ENCODE measurements at regions not wholly inside any gene's neighbourhood (a gene's known extent, or its start where the extent isn't known, plus 50 kb on each side); places are given as distances from the start of the nearest gene placed in this dataset.
"Not testable (repeated sequence)": the region's sequence is repeated elsewhere in the genome, so short reads cannot be mapped to it uniquely, and the experiment has no call there.

- DNase-seq, result no peak
Observed at GRCh38 chr2:8605351-8606065, 76.3 kb upstream of the ID2 start.

GRCh38 chr2:8606226-8606625, 75.6 kb upstream of the ID2 start:
- peak in 1 of 2 experiments; percentile 41 for DNase-seq

- no peak for DNase-seq
Observed at GRCh38 chr2:8606649-8607550, 75.0 kb upstream of the ID2 start.

- DNase-seq, result no peak
Observed at GRCh38 chr2:8607606-8608005, 74.2 kb upstream of the ID2 start.

GRCh38 chr2:8608411-8608954, 73.4 kb upstream of the ID2 start:
- peak; percentile 62 to 64 for DNase-seq

GRCh38 chr2:8609357-8609811, 72.5 kb upstream of the ID2 start:
- no peak for DNase-seq

GRCh38 chr2:8610775-8611174, 71.1 kb upstream of the ID2 start:
- not testable (repeated sequence) for DNase-seq

GRCh38 chr2:8611246-8611645, 70.6 kb upstream of the ID2 start:
- DNase-seq, result no peak

GRCh38 chr2:8611700-8612099, 70.2 kb upstream of the ID2 start:
- DNase-seq, result no peak

- no peak for DNase-seq
Observed at GRCh38 chr2:8612734-8613179, 69.1 kb upstream of the ID2 start.

- not testable (repeated sequence) for DNase-seq
Observed at GRCh38 chr2:8613207-8613999, 68.5 kb upstream of the ID2 start.

- no peak for DNase-seq
Observed at GRCh38 chr2:8614646-8615045, 67.2 kb upstream of the ID2 start.

- no peak for DNase-seq
Observed at GRCh38 chr2:8615252-8615575, 66.6 kb upstream of the ID2 start.

GRCh38 chr2:8615576-8616281, 66.1 kb upstream of the ID2 start:
- no peak for DNase-seq

GRCh38 chr2:8617048-8617447, 64.8 kb upstream of the ID2 start:
- no peak for DNase-seq

- DNase-seq, result no peak
Observed at GRCh38 chr2:8617590-8617989, 64.3 kb upstream of the ID2 start.

- no peak for DNase-seq
Observed at GRCh38 chr2:8619071-8619470, 62.8 kb upstream of the ID2 start.

GRCh38 chr2:8620611-8621382, 61.1 kb upstream of the ID2 start:
- no peak for DNase-seq

- DNase-seq, result no peak
Observed at GRCh38 chr2:8622199-8622911, 59.5 kb upstream of the ID2 start.

- no peak for DNase-seq
Observed at GRCh38 chr2:8622924-8623465, 58.9 kb upstream of the ID2 start.

- no peak for DNase-seq
Observed at GRCh38 chr2:8623576-8623957, 58.3 kb upstream of the ID2 start.
